LNCaP clone FGC (cell line): ENCODE measurements at regions not wholly inside any gene's neighbourhood (a gene's known extent, or its start where the extent isn't known, plus 50 kb on each side); places are given as distances from the start of the nearest gene placed in this dataset.

ENCODE experiments used
- DNase-seq: peaks from one replicate; pipeline ENCODE4 v3.0.0-alpha.2; 2011; ENCODE audit warnings: low read depth
- H3K4me3 ChIP-seq: 2 replicates; pipeline ENCODE4 v1.5.1; 2011; ENCODE audit warnings: mild to moderate bottlenecking, low read depth, low read length, control low read depth
- CTCF ChIP-seq: IDR thresholded peaks from 2 replicates; pipeline ENCODE4 v1.5.1; 2012; ENCODE audit warnings: mild to moderate bottlenecking; ENCODE audit not compliant: control insufficient read depth, insufficient read depth; ENCODE audit errors: extremely low read depth

DNA sequence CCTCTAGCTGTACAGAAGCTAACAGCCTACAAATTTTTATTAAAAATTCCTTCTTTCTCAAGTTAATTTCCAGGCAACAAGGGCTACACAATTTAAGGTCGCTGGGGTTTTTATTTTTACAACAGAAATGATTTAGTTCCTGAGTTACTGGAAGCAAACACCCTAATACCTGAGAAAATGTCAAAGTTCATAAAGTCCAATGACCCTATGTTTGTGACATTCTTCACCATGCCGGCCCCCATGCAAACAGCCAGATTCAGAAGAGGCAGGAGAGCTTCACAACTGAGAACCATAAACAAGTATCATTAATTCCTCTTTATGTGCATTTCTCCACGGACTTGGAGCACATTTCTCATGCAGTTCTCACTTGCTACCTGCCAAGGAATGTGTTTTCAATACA is 236.2 kb upstream of the EGLN3 start:
- DNase-seq: no peak
- no peak for TF ChIP-seq CTCF
- no peak overlapping the region for H3K4me3 ChIP-seq

GRCh38 chr14:34184126-34184525 is 233.3 kb upstream of the EGLN3 start:
- no peak overlapping the region for H3K4me3 ChIP-seq
- DNase-seq: no peak
- no peak for TF ChIP-seq CTCF

DNA sequence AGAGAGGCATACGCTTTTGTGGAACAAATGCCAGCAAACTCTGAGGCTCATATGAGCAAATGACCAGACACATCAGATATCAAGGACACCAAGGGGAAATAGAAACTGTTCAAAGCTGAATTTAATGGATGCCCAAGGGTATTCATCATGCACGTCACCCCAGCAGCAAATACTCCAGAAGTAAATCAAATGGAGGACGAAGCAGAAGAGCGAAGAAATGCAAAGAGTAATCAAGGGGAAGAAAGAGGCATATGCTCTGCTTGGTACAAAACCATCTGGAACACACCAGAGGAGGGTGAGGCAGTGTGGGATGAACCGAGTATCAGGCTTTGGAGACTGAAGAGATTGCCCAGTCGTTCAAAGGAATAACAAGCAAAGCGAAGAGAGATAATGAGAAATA is 232.6 kb upstream of the EGLN3 start:
- DNase-seq: no peak
- no peak for TF ChIP-seq CTCF
- no peak overlapping the region for H3K4me3 ChIP-seq

DNA sequence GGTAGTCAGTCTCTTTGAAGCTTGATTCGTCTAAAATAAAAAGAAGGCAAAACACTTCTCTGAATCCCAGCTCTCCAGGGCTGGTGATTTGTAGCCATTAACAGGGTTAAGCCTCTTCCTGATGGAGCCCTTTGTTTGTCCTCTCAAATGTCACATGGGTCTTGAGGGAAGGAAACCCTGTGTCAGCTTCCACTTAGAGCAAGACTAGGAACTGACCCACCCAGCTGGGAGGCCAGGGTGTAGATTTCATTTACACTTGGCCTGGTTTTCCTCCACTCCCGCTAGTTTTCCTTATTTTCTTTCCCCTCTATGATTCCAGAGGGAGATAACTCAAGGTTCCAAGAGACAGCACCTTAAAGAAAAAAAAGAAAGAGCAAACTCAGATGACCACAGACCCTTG is 230.5 kb upstream of the EGLN3 start:
- H3K4me3 ChIP-seq: no peak overlapping the region
- TF ChIP-seq CTCF: no peak
- DNase-seq: no peak

DNA sequence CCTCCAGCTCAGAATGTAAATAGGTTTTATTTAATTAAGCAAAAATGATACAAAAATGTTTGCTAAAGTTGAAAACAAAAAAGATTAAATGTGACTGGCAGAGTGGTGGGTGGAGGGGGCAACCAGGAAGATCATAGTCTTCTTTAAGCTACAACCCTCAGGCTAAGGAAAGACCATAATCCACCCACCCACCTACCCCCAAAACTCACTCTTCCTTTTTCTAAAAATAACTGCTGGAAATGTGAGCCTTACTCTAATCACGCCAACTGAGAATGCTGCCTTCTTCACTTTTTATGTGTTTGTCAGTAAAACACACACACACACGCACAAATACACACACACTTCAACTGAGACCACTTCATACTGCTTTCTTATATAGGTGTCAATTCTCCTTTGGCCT is 230.0 kb upstream of the EGLN3 start:
- no peak overlapping the region for H3K4me3 ChIP-seq
- no peak for DNase-seq
- no peak for TF ChIP-seq CTCF

- H3K4me3 ChIP-seq: no peak overlapping the region
- no peak for DNase-seq
- TF ChIP-seq CTCF: no peak
Observed at GRCh38 chr14:34180434-34180833, 229.6 kb upstream of the EGLN3 start.

DNA sequence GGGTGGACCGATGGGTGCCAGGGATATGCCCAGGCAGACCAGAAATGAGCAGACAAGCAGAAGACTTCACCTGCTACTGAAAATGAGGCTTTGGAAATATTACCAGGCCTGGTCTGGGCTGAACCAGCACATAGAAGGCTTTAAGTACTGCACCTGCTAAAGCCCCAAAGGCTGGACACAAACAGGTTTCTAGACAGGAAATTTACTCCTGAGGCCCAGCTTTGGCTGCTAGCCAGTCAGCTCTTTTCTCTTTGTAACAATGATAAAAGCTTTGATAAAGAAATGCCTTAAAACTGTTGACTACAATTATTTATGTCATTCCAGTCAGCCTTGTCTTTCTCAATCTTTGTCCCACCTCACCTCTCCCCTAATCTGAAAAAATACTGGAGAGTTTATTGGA is 228.9 kb upstream of the EGLN3 start:
- no peak overlapping the region for H3K4me3 ChIP-seq
- DNase-seq: no peak
- no peak for TF ChIP-seq CTCF
